Skin epidermis (tissue), 12 donors: ENCODE measurements at regions not wholly inside any gene's neighbourhood (a gene's known extent, or its start where the extent isn't known, plus 50 kb on each side); places are given as distances from the start of the nearest gene placed in this dataset.
"Not testable (repeated sequence)": the region's sequence is repeated elsewhere in the genome, so short reads cannot be mapped to it uniquely, and the experiment has no call there.

Experiments
- H3K27ac ChIP-seq, 21 experiments: fragments of 200-600 bp; sonication (generic) in 11 of 21; one replicate each; pipeline ENCODE4 v1.5.0; 2020; ENCODE audit warnings: mild to moderate bottlenecking in 3 of 21, inconsistent platforms in 2 of 21, moderate library complexity in 2 of 21
- H3K4me3 ChIP-seq, 7 experiments: fragments of 200-600 bp; sonication (generic) in 2 of 7; one replicate each; pipeline ENCODE4 v1.5.0; 2020; ENCODE audit warnings: inconsistent platforms in 2 of 7, mild to moderate bottlenecking in 2 of 7, moderate library complexity in 1 of 7

DNA sequence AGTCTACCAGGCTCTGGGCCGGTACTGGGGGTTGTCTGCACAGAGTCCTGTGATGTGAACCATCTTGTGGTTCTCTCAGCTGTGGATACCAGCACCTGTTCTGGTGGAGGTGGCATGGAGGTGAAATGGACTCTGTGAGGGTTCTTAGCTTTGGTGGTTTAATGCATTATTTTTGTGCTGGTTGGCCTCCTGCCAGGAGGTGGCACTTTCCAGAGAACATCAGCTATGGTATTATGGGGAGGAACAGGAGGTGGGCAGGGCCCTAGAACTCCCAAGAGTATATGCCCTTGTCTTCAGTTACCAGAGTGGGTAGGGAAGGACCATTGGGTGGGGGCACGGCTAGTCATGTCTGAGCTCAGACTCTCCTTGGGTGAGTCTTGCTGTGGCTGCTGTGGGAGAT, 187.1 kb downstream of the ACTR3B start:
- H3K27ac ChIP-seq, H3K4me3 ChIP-seq: not testable (repeated sequence)

- Histone ChIP-seq H3K27ac (no peak overlapping the region), H3K4me3 (no peak overlapping the region)
Measured at GRCh38 chr7:152947686-152948085, 188.1 kb downstream of the ACTR3B start.

GRCh38 chr7:152949253-152949652, 189.7 kb downstream of the ACTR3B start:
- Histone ChIP-seq H3K27ac (no peak overlapping the region), H3K4me3 (no peak overlapping the region)

GRCh38 chr7:152949790-152950189, 190.2 kb downstream of the ACTR3B start:
- Histone ChIP-seq H3K27ac (no peak overlapping the region), H3K4me3 (no peak overlapping the region)

- Histone ChIP-seq H3K4me3 (no peak overlapping the region), H3K27ac (no peak overlapping the region)
Measured at GRCh38 chr7:152956006-152956405, 196.5 kb downstream of the ACTR3B start.

DNA sequence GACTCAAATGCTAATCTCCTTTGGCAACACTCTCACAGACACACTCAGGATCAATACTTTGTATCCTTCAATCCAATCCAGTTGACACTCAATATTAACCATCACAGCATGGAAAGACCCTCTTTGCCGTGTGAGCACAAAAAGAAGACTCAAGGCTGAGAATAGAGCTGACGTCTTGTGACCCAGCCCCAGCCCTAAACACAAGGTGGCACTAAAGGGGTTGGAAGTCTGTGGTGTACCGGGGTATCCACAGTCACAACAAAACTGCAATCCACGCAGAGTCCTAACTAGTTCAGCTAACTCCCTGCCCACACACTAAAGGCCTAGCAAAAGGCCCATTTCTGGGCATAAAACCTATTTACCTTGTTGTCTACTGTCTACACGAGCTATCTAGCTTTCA, 200.1 kb downstream of the ACTR3B start:
- H3K4me3 ChIP-seq: no peak overlapping the region
- H3K27ac ChIP-seq: no peak overlapping the region

DNA sequence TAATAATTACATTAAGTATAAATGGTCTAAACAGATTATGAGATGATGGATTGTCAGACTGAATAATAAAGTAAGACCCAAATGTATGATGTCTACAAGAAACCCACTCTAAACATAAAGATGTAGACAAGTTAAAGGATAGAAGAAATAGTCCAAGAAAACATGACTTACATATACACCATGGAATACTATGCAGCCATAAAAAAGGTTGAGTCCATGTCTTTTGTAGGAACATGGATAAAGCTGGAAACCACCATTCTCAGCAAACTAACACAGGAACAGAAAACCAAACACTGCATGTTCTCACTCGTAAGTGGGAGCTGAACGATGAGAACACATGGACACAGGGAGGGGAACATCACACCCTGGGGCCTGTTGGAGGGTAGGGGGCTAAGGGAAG, 202.2 kb downstream of the ACTR3B start:
- H3K4me3 ChIP-seq, H3K27ac ChIP-seq: not testable (repeated sequence)

- Histone ChIP-seq H3K4me3 (no peak overlapping the region), H3K27ac (no peak overlapping the region)
Measured at GRCh38 chr7:152966189-152966588, 206.6 kb downstream of the ACTR3B start.

DNA sequence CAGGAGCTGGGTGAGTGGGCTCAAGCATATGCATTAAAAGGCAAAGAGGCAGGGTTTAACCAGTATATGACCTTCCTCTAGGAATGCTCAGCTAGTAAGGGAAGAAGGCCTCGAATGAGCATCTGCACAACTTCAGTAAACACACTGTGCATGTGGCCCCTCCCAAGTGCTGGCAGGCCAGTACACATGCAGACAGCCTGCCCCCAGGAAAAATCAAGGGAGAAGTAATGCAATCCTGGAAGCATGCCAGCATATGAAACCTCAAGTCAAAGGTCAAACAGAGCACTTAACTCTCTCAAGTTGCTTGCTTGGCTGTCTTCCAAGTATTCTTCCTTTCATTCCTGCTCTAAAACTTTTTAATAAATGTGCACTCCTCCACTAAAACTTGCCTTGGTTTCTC, 208.4 kb downstream of the ACTR3B start:
- no peak overlapping the region for H3K4me3 ChIP-seq
- no peak overlapping the region for H3K27ac ChIP-seq

DNA sequence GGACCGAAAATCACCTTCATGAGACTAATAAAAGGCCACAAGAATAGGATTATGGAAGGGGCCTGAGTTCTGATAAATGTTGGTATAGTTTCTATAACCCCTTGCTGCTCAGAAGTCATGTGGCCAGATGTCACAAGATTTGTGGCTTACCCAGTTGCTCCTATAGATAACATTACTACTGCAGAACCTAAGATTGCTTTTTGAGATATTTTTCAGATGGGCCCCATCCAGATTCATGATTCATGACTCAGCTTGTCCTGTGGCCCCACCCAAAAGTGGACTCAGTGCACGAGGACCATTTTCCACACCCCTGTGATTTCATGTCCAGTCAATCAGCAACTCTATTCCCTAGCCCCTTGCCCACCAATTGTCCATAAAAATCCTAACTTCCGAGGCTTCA, 209.0 kb downstream of the ACTR3B start:
- Histone ChIP-seq H3K4me3 (no peak overlapping the region), H3K27ac (no peak overlapping the region)

- no peak overlapping the region for H3K4me3 ChIP-seq
- H3K27ac ChIP-seq: no peak overlapping the region
Measured at GRCh38 chr7:152969335-152969734, 209.8 kb downstream of the ACTR3B start.

DNA sequence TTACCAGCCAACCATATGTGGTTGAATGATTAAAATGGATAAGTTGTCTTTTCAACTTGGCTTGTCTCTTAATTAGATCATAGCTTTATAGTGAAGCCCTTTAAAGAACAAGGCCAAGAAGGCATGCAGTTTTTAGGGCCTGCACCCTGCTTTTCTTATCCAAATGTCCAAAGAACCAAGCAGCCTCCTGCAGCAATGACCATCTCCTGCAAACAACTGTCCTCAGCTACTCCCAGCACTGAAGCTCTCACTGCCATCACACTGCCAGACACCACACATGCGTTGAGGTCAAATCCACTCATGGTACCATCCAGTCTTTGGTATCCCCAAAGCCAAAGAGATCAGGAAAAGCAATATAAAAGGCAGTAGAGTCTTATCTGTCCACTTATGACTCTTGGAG, 210.3 kb downstream of the ACTR3B start:
- H3K27ac ChIP-seq: no peak overlapping the region
- H3K4me3 ChIP-seq: no peak overlapping the region

- H3K27ac ChIP-seq: no peak overlapping the region
- no peak overlapping the region for H3K4me3 ChIP-seq
Measured at GRCh38 chr7:152970481-152970880, 210.9 kb downstream of the ACTR3B start.

DNA sequence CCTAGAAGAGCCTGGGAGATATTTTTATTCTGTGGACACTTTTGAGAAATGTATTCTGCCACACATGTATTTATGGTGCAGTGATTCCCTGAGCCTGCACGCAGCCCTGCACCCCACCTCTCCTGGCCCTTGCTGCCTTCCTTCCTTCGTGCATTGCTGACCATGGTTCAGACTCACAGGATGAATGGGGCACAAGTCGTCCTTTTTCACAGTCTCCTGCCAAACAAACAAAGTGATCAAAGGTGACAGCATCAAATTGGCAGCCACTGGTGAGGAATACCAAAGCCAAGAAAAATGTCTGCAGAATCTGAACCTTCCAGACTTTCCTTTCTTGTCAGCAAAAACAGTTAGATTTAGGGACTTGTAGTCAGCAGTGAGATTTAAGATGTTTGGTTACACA, 215.0 kb downstream of the ACTR3B start:
- H3K4me3 ChIP-seq: no peak overlapping the region

GRCh38 chr7:152975076-152975475, 215.5 kb downstream of the ACTR3B start:
- Histone ChIP-seq H3K27ac (no peak overlapping the region), H3K4me3 (no peak overlapping the region)

More for the DNA sequence above, 215.0 kb downstream of the ACTR3B start:
- H3K27ac ChIP-seq: no peak overlapping the region

DNA sequence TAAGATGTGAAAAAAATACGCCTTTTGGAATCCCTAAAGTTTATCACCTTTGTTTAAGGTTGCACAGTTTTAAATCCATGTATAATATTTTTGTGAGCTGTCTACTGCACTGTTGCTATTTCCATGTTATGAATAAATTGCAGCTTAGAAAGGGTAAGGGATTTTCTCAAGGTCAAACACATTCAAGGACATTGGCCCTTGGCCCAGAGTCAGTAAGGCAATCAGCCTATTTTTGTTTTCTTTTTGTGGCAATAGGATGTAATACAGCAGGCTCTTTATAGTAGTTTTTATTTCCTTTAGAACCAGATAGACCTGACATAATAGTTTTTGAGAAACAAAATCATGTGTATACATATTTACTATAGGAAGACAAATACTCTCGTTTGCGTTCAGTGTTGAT, 219.8 kb downstream of the ACTR3B start:
- no peak overlapping the region for H3K4me3 ChIP-seq
- no peak overlapping the region for H3K27ac ChIP-seq

GRCh38 chr7:152984421-152984820, 224.9 kb downstream of the ACTR3B start:
- no peak overlapping the region for H3K4me3 ChIP-seq

GRCh38 chr7:152986376-152986775, 226.8 kb downstream of the ACTR3B start:
- no peak overlapping the region for H3K27ac ChIP-seq
- no peak overlapping the region for H3K4me3 ChIP-seq

More at GRCh38 chr7:152984421-152984820, 224.9 kb downstream of the ACTR3B start:
- no peak overlapping the region for H3K27ac ChIP-seq

DNA sequence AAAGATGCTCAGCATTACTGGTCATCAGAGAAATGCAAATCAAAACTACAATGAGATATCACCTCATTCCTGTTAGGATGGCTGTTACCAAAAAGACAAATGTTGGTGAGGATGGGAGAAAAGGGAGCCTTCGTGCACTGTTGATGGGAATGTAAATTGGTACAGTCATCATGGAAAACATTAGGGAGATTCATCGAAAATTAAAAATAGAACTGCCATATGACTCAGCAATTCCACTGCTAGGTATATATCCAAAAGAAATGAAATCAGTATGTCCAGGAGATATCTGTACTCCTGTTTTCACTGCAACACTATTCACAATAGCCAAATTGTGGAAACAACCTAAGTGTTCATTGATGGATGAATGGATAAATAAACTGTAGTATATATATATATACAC, 228.1 kb downstream of the ACTR3B start:
- Histone ChIP-seq H3K27ac (no peak overlapping the region), H3K4me3 (no peak overlapping the region)

GRCh38 chr7:152989889-152990380, 230.4 kb downstream of the ACTR3B start:
- Histone ChIP-seq H3K4me3 (no peak overlapping the region), H3K27ac (no peak overlapping the region)

- H3K27ac ChIP-seq: no peak overlapping the region
- no peak overlapping the region for H3K4me3 ChIP-seq
Measured at GRCh38 chr7:152998420-152998819, 238.9 kb downstream of the ACTR3B start.

DNA sequence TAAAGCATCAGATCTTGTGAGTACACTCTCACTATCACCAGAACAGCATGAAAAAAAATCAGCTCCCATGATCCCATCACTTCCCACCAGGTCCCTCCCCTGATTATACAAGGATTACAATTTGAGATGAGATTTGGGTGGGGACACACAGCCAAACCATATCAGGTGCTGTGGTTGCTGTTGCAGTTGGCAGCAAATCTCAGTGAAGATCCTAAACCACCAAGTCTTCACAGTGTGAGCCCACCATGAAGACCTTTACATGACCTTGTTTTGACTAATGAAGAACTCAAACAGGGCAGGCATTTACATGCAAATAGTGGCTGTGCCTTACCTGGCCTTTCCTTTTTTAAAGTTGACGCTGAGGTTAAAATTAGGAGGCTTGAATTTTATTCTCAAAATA, 242.6 kb downstream of the ACTR3B start:
- no peak overlapping the region for H3K4me3 ChIP-seq
- H3K27ac ChIP-seq: no peak overlapping the region

- Histone ChIP-seq H3K27ac (no peak overlapping the region), H3K4me3 (no peak overlapping the region)
Measured at GRCh38 chr7:153002572-153002971, 243.0 kb downstream of the ACTR3B start.
